ENCODE measurements at regions not wholly inside any gene's neighbourhood (a gene's known extent, or its start where the extent isn't known, plus 50 kb on each side); places are given as distances from the start of the nearest gene placed in this dataset.

DNA sequence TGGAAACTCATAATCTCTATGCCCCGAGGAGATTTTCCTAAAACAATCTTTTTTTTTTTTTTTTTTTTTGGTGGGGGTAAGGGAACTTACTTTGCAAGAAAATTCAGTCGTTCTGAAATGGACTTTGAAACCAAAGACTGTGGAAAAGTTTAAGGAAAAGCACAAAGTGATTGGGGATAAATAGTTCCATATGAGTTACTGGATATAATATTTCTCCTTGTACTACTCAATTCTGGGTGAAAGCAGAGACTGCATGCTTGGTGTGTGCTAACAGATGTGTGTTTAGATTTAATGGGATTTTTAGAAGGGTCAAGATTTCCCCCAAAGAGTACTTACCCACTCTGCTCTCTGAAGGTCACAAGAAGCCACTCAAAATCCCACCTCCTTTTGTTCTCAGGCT is 204.9 kb upstream of the USP24 start:
- no peak for DNase-seq

DNA sequence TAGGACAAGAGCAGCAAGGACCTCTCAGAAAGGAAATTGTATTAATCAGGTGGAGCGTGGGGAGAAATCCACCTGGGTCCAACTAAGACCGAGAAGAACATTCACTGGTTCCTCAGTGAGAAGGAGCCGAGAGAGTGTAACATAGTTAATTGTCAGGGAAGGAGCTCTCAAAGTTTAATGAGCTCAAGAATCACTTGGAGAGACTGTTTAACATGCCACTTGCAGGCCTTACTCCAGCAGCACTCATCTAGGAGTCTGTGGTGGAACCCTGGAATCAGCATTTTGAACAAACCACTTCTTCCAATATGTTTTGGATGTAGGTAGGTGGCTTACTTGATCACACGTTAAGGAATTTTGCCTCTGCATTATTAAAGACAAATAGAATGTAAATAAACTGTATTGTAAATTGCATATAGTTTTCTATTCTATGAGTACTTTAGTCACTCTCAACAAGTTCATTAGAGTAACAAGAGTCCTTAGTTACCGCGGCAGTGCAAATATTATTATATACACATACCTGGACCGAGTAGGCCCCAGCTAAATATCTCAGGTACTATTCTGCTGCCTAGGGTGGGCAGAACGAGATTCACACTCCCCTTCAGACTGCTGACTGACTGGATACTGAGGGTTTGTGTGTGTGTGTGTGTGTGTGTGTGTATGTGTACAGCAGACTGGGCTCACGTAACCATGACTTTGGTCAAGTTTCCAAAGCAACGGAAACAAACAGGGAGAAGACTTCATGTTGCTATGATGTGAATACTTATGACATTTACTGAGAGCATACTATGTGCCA is 203.2 kb upstream of the USP24 start:
- no peak for DNase-seq

DNA sequence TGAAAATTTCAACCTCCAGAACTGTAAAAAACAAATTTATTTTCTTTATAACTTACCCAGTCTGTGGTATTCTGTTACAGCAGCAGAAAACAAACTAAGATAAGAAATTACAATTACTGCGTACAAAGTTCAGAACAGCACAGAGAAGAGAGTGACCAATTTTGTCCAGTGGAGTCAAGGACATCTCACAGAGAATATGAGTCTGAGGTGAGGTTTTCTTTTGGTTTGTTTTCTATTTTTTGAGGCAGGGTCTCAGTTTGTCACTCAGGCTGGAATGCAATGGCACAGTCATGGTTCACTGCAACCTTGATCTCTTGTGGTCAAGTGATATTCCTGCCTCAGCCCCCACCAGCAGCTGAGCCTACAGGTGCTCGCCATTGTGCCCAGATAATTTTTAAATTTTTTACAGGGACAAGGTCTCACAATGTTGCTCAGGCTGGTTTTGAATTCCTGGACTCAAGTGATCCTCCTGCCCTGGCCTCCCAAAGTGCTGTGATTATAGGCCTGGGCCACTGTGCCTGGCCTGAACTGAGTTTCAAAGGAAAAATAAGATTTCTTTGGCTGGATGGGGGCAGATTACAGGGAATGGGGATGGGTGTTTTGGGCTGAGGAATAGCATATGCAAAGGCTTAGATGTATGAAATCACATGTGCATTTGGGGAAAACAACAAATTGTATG is 201.1 kb upstream of the USP24 start:
- no peak for DNase-seq

DNA sequence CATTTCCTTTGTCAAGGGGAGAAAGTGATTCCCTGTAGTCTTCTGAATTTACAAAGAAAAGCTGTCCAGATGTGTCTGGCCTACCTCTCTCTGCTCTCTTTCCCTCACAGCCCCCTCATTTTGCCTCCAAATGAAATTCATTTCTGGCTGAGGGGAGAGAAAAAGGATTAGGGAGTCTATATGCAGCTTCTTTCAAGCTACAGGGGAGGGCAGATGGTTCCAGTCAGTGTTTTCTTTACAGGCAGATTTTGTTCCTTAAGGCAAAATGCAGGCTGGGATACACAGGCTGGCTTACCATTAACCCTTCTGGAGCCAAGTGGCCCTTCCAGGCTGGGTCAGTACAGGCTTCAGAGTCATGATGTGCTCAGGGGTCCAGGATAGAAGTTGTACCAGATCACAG is 198.1 kb upstream of the USP24 start:
- no peak for DNase-seq

DNA sequence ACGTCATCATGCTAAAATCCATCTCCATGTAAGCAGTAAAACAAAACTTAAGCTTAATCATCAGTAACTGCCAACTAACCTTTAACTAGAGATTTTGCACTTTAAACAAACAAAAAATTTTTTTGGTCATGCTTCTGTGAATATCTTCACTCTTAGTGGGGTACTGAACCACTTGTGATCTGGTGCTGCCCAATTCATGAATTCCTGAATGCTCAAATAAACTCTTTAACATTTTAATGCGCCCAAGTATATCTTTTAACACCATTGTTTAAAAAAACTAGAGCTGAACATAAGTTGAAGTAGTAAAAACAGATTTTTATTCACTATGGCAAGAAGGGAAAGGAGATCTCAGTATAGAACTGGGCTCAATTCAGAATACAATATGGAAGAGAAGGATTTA is 196.9 kb upstream of the USP24 start:
- no peak for DNase-seq

DNA sequence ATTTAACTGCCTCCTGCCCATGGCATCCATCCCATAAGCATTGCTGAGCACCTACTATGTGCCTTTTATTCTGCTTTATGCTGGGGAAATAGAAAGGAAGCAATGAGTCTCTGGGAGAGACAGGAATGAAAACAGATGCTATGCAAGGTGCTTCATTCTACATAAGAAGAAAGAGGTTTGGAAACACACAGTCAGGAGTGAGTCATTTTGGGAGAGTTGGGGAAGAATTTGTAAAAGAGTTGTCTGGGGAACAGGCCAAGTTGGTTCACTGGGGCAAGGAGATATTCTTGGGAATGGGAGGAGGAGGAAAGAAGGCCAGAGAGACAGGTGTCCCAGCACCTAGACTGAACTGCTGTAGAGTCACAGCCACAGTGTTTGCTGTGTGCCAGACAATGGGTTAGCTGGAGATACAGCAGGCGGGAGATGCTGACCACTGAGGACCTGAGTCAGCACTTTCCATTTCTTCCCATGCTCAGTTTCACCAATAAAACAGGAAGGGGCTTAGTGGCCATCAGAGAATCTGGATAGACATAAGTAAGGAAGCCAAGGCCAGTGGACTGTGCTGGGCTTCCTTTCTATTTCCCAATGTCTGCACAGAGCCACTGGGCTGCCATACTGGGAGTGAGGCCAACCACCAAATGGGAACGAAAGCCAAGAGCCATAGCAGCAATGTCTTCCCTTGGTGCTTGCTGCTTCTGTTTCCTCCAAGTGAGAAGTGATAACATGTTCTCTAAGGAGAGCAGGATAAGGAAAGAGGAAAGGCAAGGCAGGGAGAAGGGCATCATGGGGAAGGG is 187.7 kb upstream of the USP24 start:
- DNase-seq = no peak

DNA sequence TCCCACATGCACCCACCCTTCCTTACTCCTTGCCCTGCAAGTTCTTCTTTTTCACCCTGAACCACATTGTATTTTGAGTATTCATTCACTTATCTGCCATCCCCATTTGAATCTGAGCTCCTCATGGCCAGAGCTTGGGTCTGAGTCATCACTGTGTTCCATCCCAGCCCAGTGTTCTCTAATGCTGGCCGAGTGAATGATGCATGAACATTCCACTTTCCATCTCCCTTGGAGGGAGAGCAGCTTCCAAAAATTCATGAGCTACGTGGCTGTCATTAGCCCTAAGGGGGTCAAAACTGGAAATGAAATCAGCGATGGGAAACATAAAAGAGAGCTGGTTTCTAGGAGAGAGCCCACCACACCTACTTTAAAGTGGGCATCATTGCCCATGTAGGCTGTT is 187.0 kb upstream of the USP24 start:
- DNase-seq = no peak

DNA sequence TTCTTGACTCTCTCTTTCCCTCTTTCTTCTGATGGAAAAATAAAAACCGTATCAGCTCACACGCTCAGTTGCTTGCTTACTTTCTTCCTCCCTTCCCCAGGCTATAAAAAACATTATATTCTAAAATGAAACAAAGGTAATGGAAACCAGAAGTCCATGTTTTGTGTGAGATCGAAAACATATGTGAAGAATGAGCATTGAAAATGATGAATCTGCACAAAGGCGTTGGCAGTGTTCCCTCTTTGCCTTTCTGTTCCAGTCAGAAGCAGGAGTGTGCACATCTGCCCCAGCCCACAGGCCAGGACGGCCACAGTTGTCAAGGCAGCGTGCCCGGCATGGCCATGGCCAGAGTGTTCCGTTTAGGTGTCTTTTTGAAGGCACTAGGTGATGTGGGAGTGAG is 185.3 kb upstream of the USP24 start:
- no peak for DNase-seq

DNA sequence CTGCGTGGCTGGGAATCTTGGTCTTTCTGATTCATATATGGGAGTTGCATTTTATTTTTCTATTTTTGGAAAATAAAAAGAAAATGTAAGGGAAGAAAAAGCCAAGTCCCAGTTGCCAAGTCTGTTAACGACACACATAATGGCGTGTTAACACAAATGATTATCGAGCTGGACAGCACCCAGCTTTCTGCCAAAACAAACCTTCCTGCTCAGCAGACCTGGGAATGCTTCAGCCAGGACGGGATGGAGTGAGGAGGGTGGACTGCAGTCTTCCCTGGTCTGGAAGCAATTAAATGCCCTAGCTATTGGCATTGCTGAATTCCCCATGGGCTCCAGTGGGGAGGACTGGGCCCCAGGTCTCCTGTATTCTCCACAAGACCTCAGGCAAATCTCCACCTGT is 184.2 kb upstream of the USP24 start:
- no peak for DNase-seq

DNA sequence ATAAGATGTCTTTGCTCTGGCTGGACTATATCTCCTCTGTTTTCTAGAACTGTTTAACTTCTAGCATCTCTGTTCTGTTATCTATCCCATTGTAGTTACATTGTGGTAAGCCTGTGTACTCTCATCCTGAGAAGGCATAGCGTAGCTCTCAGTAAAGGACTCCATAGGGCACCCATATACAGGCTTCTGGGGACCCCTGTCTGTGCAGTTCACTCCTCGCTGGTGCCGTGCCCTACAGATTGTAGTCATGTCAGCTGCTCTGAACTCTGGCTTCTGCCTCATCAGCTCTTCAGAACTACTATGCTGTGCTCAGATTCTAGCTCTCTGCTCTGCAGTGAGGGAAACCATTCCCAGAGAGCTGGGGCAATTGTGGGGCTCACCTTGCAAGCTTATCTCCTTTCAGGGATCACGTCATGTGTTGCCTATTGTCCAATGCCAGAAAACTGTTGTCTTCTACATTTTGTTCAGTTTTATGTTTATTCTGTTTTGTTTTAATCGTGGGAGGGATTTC is 181.3 kb upstream of the USP24 start:
- DNase-seq = no peak

DNA sequence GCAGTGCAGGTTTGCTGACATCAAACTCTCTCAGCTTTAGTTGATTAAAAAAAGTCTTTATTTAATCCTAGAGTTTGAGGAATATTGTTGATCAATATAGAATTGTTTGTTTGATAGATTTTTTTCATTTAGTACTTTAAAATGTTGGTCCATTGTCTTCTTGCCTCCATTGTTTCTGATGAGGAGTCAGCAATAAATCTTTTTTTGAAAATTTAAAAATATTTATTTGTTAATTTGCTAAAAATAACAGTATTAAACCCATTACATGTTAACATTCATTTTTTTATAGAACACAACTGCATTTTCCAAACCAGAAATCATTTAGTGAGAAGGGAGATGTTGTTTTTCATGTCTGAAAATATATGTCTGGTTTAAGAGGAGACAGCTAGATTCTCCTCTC is 173.8 kb upstream of the USP24 start:
- no peak for DNase-seq

DNA sequence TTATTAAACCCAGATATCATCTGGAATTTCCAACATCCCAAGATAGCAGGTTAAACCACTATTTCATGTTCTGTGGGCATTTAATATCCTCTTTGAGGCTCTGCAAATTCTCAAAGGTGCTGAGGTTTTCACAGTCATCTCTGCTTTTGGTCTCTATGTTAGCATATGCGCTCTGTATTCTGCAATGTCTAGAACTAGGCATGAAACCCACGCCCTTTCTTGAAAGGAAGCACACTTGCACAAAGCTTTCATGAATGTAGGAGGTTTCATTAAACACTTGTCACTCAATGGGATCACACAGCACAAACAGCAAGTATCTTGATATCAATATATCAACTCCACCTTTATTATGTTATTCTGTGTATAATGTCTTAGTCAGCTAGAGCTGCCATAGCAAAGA is 172.0 kb upstream of the USP24 start:
- DNase-seq = no peak

DNA sequence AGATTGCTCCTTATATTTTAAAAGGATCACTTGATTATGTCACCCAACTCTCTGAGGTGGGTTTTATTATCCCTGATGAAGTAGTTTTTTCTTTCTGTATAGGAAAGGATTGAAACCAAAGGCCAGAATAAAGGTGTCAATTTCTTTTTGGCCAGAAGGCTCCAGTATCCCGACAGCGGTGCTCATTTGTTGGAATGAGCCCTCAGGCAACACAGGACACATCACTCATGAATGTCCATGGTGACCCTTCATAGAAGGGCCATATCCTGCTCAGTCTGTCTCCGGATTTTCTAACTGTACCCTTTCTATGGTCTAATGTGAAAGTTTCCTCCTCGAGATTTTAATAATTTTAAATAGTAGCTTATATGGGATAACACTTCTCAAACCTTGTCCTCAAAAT is 171.3 kb upstream of the USP24 start:
- no peak for DNase-seq

DNA sequence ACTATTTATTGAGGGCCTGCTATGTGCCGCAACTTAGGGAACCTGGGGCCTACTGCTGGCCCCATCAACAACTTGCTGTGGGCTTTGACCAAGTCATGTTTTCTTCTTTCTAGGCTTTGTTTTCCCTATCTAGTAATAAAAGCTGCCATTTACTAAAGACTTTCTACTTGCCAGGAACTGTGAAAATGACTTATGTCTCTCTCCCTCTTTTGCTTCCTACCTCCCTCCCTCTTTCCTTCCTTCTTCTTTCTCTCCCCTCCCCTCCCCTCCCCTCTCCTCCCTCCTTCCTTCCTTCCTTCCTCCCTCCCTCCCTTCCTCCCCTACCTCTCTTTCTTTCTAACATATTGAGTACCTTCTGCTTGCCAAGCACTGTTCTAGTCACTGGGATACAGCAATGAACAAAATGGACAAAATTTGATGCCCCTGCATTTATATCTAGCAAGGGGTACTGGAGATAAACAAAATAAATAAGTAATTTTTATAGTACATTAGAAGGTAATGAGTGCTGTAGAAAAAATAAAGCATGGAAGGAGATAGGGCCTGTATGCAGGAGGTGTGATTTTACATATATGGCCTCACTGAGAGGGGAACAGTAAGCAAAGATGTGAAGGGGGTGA is 170.3 kb upstream of the USP24 start:
- DNase-seq = no peak

DNA sequence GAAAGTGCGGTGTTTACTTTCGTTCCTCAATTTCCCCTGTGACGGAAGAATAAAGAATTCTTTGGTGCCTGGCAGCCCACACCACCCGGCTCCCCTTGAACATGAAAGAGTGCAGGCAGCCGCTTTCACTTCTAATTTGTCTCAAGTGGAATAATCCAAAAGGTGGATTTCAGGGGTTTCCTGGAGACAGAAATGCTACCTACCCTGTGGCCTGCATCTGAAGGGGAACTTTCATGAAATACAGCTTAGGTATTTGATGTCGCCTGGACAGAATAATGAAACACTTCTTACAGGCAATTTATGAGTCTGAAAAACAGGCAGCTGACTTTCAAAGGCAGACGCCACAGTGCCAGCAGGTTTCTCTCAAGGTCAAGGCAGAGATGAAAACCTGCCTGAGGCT is 169.5 kb upstream of the USP24 start:
- DNase-seq = no peak

DNA sequence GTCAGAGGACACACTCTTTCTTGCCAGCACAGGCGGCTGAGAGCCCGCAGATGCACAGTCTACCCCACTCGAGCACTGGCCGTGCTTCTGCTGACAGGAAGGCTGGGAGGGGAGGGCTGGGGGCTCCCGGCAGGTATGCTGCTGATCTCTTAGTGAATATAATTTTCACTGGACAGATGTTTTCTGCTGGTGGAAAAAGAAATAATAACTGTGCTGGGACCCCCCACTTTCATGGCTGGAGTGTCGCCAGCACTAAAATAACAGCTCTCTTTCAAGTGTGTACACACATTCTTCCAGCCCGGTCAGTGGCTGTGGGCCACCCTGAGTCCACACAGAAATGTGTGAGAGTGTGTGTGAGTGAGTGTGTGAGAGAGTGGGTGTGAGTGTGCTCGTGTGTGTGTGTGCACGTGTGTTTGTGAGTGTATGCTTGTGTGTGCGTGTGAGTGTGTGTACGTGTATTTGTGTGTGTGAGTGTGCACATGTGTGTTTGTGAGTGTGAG is 167.7 kb upstream of the USP24 start:
- DNase-seq = no peak

DNA sequence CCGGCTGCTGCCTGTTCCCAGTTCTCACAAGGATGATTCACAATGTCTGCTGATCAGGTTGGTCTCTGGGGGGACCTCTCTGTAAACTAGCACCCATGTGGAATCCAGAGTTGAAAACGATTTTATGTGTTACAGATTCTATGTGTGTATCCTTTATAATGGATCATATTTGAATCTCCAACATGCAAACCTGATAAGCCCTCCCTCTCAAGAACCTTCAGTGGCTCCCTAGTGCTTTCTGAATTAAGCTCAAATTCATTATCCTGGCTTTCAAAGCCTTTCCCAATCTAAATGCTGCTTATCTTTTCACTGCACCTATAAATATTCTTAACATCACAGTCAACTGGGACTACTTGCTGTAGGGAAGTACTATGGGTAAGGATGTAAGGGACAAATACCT is 166.8 kb upstream of the USP24 start:
- no peak for DNase-seq

DNA sequence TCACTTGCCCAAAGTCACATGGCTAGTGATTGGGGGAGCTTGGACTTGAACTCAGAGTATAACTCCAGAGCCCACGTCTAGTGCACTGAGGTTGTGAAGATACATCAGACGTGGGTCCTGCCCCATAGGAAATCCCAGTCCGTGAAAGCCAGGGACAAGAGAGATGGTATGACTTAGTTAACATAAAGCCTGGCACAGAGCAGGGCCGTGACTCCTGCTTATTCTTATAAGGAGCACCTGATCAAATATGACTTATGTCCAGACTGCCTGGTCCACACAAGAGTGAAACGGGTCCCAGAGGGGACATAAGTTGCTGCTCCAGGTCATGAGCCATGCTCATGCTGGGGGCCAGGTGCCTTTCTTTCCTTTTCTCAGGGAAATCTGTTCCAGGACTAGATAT is 166.3 kb upstream of the USP24 start:
- DNase-seq = no peak

DNA sequence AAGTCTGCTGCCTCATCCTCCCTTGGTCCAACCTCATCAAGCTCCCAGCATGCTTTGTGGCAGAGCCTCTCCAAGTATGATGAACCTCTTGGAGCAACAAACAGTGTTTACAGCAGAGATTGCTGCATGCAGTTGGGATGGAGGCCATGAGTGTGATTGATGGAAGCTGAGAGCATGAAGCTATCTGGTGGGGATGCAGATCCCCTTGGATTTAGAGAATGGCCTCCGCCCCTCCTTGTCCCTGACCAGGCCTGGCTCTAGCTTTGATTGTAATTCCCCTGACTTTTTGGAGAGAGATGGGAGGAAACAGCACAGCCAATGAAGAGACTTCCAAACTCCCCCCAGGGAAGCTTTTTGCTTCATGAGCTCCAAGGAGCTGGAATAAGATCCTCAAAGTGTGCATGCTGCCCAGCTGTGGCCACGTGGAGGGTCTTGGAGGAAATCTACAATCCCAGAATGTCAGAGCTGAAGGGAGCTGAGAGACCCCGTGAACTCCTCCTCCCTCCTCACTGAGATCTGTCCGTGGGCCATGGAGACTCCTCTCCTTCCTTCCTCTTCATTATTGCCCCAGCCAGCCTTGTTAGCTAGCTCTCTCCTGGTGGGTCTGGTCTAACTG is 165.3 kb upstream of the USP24 start:
- DNase-seq = no peak

DNA sequence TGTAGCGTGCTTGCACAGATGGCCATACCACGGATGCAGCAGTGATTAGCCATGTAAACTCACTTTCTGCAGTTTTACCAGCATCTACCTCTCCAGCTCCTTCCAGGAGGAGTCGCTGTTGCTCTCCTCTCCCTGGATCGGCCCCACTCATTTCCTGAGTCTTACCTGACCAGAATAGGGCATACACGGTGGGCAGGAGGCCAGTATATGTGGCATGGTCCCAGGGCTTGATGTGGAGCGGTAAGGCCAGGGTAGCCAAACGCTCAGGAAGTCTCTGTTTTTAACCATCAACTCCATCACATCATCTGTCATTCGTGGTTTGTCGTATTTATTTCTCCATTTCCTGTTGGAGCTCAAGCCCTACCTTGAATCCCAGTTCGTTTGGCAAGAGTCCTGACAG is 163.4 kb upstream of the USP24 start:
- DNase-seq = peak in 1 of 2 donors; percentile 2

DNA sequence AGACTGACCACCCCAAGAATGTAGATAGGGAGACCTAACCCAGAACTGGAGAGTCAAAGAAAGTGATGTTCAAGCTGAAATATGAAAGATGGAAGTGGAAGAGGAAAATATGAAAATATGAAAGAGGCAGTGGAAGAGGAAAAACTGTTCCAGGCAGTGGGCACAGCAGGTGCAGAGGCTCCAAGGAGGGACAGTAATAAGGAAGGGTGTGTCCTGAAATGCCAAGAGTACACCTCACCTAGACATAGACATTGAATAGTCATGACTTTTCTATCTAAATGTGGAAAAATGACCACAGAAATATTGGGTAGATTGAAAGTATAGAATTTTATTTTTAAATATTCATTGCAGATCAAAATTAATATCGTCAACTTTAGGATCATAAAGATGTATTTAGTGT is 161.7 kb upstream of the USP24 start:
- DNase-seq = no peak

DNA sequence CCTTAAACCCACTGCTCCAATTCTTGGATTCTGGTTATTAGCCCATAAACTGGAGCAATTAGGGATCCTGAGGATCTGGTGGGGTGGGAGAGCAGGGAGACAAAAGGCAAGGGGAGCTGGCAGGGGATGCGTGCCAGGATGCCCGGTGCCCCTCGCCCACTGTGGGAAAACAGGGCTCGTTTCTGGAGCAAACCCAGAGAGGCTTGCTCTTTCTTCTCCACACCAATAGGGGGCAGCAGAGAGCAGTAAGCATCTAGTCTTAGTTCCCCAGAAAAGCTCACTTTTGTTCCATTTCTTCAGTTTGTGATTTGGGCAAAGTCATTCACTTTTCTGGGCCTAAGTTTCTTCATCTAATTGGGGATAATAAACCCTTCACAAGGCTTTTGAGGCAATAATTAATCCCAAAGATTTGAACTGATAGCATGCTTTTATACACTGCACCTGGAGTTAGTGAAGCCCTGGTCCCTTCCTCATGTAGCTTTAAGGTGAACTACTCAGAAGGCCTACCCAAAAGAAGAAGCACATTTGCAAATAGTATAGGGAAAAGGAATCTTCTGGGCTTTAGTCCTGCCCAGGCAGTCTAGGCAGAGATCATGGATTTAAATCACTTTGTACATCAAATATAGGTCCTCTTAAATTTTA is 160.6 kb upstream of the USP24 start:
- peak; percentile 13 to 32 for DNase-seq
